Activated CD8-positive, alpha-beta memory T cell treated with anti-CD3 and anti-CD28 coated beads, Interleukin-2, amount 10 ng/mL, durations not matched to agents 7 days and 5 days (primary cell): ENCODE measurements at regions not wholly inside any gene's neighbourhood (a gene's known extent, or its start where the extent isn't known, plus 50 kb on each side); places are given as distances from the start of the nearest gene placed in this dataset.
"Not testable (repeated sequence)": the region's sequence is repeated elsewhere in the genome, so short reads cannot be mapped to it uniquely, and the experiment has no call there.

Experiments
- ATAC-seq: fragments of 150-1000 bp; cut with Tn5 transposase; one replicate; pipeline ENCODE4 v1.10.0; 2021; ENCODE audit warnings: moderate library complexity
- CTCF ChIA-PET: fragments of 350-600 bp; sonication (Branson Sonifier 250); formaldehyde crosslinking; loops from one replicate; lab custom pipeline; 2021; ENCODE audit warnings: antibody characterized with exemption; lab: Charles Lee
- DNase-seq: peaks from one replicate; pipeline ENCODE4 v3.0.0-alpha.2; 2020
- H3K27ac Mint-ChIP-seq: one replicate; pipeline ENCODE4 v1.8.0; 2021; ENCODE audit warnings: mild to moderate bottlenecking, mixed read lengths
- H3K27me3 Mint-ChIP-seq: one replicate; pipeline ENCODE4 v1.8.0; 2021; ENCODE audit warnings: mixed read lengths
- H3K36me3 Mint-ChIP-seq: one replicate; pipeline ENCODE4 v1.8.0; 2021; ENCODE audit warnings: mild to moderate bottlenecking, mixed read lengths
- H3K4me1 Mint-ChIP-seq: one replicate; pipeline ENCODE4 v1.8.0; 2021; ENCODE audit warnings: mixed read lengths
- H3K4me3 Mint-ChIP-seq: one replicate; pipeline ENCODE4 v1.8.0; 2021; ENCODE audit warnings: mild to moderate bottlenecking, moderate library complexity, mixed read lengths
- H3K9me3 Mint-ChIP-seq: one replicate; pipeline ENCODE4 v1.8.0; 2022; ENCODE audit warnings: low read depth, mixed read lengths

- ATAC-seq (no peak), DNase-seq (no peak)
- no peak overlapping the region for H3K4me3 Mint-ChIP-seq
- H3K27ac Mint-ChIP-seq = no peak overlapping the region
- no peaks in the 10 kb centered on the region for H3K36me3 Mint-ChIP-seq
- no peaks in the 10 kb centered on the region for H3K4me1 Mint-ChIP-seq
- H3K9me3 Mint-ChIP-seq = no peaks in the 10 kb centered on the region
- H3K27me3 Mint-ChIP-seq = no peaks in the 10 kb centered on the region
- CTCF ChIA-PET = no interaction called here
These were observed 367.5 kb downstream of the CCSER2 start for GRCh38 chr10:84695902-84696301.

GRCh38 chr10:84696610-84697009 lies 368.2 kb downstream of the CCSER2 start:
- DNase-seq = no peak
- CTCF ChIA-PET = no interaction called here
- Mint-ChIP-seq H3K27me3 (no peaks in the 10 kb centered on the region), H3K36me3 (no peaks in the 10 kb centered on the region), H3K4me3 (no peak overlapping the region), H3K27ac (no peak overlapping the region), H3K9me3 (no peaks in the 10 kb centered on the region), H3K4me1 (no peaks in the 10 kb centered on the region)
- no peak for ATAC-seq

GRCh38 chr10:84698989-84699388 lies 370.6 kb downstream of the CCSER2 start:
- CTCF ChIA-PET = no interaction called here
- Mint-ChIP-seq H3K27me3 (no peaks in the 10 kb centered on the region), H3K9me3 (no peaks in the 10 kb centered on the region), H3K27ac (no peak overlapping the region), H3K36me3 (no peaks in the 10 kb centered on the region), H3K4me1 (no peaks in the 10 kb centered on the region), H3K4me3 (no peak overlapping the region)
- DNase-seq (no peak), ATAC-seq (no peak)

GRCh38 chr10:84700668-84701369 lies 372.4 kb downstream of the CCSER2 start:
- CTCF ChIA-PET = no interaction called here
- H3K4me3 Mint-ChIP-seq = no peak overlapping the region
- ATAC-seq (no peak), DNase-seq (no peak)
- H3K9me3 Mint-ChIP-seq = no peaks in the 10 kb centered on the region
- H3K4me1 Mint-ChIP-seq = no peaks in the 10 kb centered on the region
- no peaks in the 10 kb centered on the region for H3K36me3 Mint-ChIP-seq
- H3K27me3 Mint-ChIP-seq = no peaks in the 10 kb centered on the region
- H3K27ac Mint-ChIP-seq = no peak overlapping the region

GRCh38 chr10:84701370-84701720 lies 373.0 kb downstream of the CCSER2 start:
- CTCF ChIA-PET = no interaction called here
- Mint-ChIP-seq H3K4me3 (no peak overlapping the region), H3K4me1 (no peaks in the 10 kb centered on the region), H3K27ac (no peak overlapping the region), H3K9me3 (no peaks in the 10 kb centered on the region), H3K27me3 (no peaks in the 10 kb centered on the region), H3K36me3 (no peaks in the 10 kb centered on the region)
- DNase-seq (no peak), ATAC-seq (no peak)

GRCh38 chr10:84704101-84704500 lies 375.7 kb downstream of the CCSER2 start:
- no peaks in the 10 kb centered on the region for H3K4me1 Mint-ChIP-seq
- H3K27ac Mint-ChIP-seq = no peak overlapping the region
- ATAC-seq (no peak), DNase-seq (no peak)
- no peaks in the 10 kb centered on the region for H3K9me3 Mint-ChIP-seq
- H3K4me3 Mint-ChIP-seq = no peak overlapping the region
- CTCF ChIA-PET = no interaction called here
- H3K36me3 Mint-ChIP-seq = no peaks in the 10 kb centered on the region
- no peaks in the 10 kb centered on the region for H3K27me3 Mint-ChIP-seq

- DNase-seq = no peak
- Mint-ChIP-seq H3K27ac (no peak overlapping the region), H3K9me3 (no peaks in the 10 kb centered on the region), H3K4me1 (no peaks in the 10 kb centered on the region), H3K27me3 (peaks cover 7% of the 10 kb centered on the region), H3K36me3 (no peaks in the 10 kb centered on the region), H3K4me3 (no peak overlapping the region)
- CTCF ChIA-PET = no interaction called here
- ATAC-seq = no peak
These were observed 378.0 kb downstream of the CCSER2 start for GRCh38 chr10:84706431-84706830.

GRCh38 chr10:84706875-84707274 lies 378.5 kb downstream of the CCSER2 start:
- H3K27ac Mint-ChIP-seq = no peak overlapping the region
- H3K36me3 Mint-ChIP-seq = no peaks in the 10 kb centered on the region
- H3K9me3 Mint-ChIP-seq = no peaks in the 10 kb centered on the region
- no peak for ATAC-seq
- H3K4me1 Mint-ChIP-seq = no peaks in the 10 kb centered on the region
- CTCF ChIA-PET = no interaction called here
- DNase-seq = no peak
- peaks cover 9% of the 10 kb centered on the region for H3K27me3 Mint-ChIP-seq
- H3K4me3 Mint-ChIP-seq = no peak overlapping the region

GRCh38 chr10:84715911-84716310 lies 387.5 kb downstream of the CCSER2 start:
- H3K9me3 Mint-ChIP-seq = no peaks in the 10 kb centered on the region
- H3K36me3 Mint-ChIP-seq = no peaks in the 10 kb centered on the region
- DNase-seq (no peak), ATAC-seq (no peak)
- no peak overlapping the region for H3K27ac Mint-ChIP-seq
- no peaks in the 10 kb centered on the region for H3K4me1 Mint-ChIP-seq
- H3K27me3 Mint-ChIP-seq = peaks cover 5% of the 10 kb centered on the region
- CTCF ChIA-PET = interaction anchor here (1.8 to 3.1 kb wide), 2 partner anchors 22 to 176 kb away, joined by 8 to 10 read pairs; no protein-coding TSS in a partner anchor
- H3K4me3 Mint-ChIP-seq = no peak overlapping the region

- CTCF ChIA-PET = no interaction called here
- Mint-ChIP-seq H3K27ac (no peak overlapping the region), H3K27me3 (no peaks in the 10 kb centered on the region), H3K4me3 (no peak overlapping the region), H3K4me1 (no peaks in the 10 kb centered on the region), H3K36me3 (no peaks in the 10 kb centered on the region), H3K9me3 (no peaks in the 10 kb centered on the region)
- no peak for DNase-seq
- no peak for ATAC-seq
These were observed 390.7 kb downstream of the CCSER2 start for GRCh38 chr10:84718877-84719616.

GRCh38 chr10:84719687-84720086 lies 391.3 kb downstream of the CCSER2 start:
- CTCF ChIA-PET = no interaction called here
- no peaks in the 10 kb centered on the region for H3K27me3 Mint-ChIP-seq
- no peaks in the 10 kb centered on the region for H3K36me3 Mint-ChIP-seq
- no peaks in the 10 kb centered on the region for H3K4me1 Mint-ChIP-seq
- no peak overlapping the region for H3K27ac Mint-ChIP-seq
- H3K4me3 Mint-ChIP-seq = no peak overlapping the region
- no peaks in the 10 kb centered on the region for H3K9me3 Mint-ChIP-seq
- no peak for ATAC-seq
- no peak for DNase-seq

GRCh38 chr10:84727398-84727797 lies 399.0 kb downstream of the CCSER2 start:
- CTCF ChIA-PET = no interaction called here
- no peaks in the 10 kb centered on the region for H3K36me3 Mint-ChIP-seq
- ATAC-seq (no peak), DNase-seq (no peak)
- H3K4me1 Mint-ChIP-seq = no peaks in the 10 kb centered on the region
- H3K27me3 Mint-ChIP-seq = no peaks in the 10 kb centered on the region
- no peaks in the 10 kb centered on the region for H3K9me3 Mint-ChIP-seq
- no peak overlapping the region for H3K4me3 Mint-ChIP-seq
- H3K27ac Mint-ChIP-seq = no peak overlapping the region

GRCh38 chr10:84739126-84739525 lies 410.7 kb downstream of the CCSER2 start:
- ATAC-seq, CTCF ChIA-PET, DNase-seq, H3K9me3 Mint-ChIP-seq, H3K36me3 Mint-ChIP-seq, H3K27me3 Mint-ChIP-seq, H3K4me3 Mint-ChIP-seq, H3K27ac Mint-ChIP-seq, H3K4me1 Mint-ChIP-seq: not testable (repeated sequence)

- Mint-ChIP-seq H3K27ac (no peak overlapping the region), H3K4me3 (no peak overlapping the region), H3K36me3 (no peaks in the 10 kb centered on the region), H3K27me3 (no peaks in the 10 kb centered on the region), H3K4me1 (no peaks in the 10 kb centered on the region), H3K9me3 (no peaks in the 10 kb centered on the region)
- CTCF ChIA-PET = no interaction called here
- DNase-seq = no peak
- ATAC-seq = no peak
These were observed 411.3 kb downstream of the CCSER2 start for GRCh38 chr10:84739641-84740040.
